ENCODE measurements at regions not wholly inside any gene's neighbourhood (a gene's known extent, or its start where the extent isn't known, plus 50 kb on each side); places are given as distances from the start of the nearest gene placed in this dataset.
"Not testable (repeated sequence)": the region's sequence is repeated elsewhere in the genome, so short reads cannot be mapped to it uniquely, and the experiment has no call there.

DNA sequence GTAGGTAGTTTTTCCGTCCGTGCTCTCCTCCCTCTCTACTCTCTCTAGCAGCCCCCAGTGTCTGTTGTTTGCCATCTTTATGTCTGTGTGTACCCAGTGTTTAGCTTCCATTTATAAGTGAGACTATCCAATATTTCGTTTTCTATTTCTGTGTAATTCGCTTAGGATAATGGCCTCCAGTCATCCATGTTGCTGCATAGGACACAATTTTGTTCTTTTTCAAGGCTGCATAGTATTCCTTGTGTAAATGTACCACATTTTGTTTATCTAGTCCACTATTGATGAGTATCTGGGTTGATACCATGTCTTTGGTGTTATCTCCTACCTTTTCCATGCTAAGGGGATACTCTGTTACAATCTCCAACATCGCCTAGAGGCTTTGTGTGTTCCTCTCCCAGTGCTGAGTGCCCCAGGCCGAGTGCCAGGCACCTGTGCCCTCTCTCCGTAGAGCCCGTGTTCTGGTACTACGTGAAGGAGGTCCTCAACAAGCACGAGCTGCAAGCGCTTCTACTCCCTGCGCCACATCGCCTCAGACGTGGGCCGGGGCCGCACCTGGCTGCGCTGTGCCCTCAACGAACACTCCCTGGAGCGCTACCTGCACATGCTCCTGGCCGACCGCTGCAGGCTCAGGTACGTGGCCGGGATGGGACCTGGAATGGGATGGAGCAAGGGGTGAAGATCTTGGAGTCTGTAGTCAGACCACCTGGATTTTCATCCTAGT is 51.0 kb downstream of the NPIPB11 start:
- not testable (repeated sequence) for DNase-seq

DNA sequence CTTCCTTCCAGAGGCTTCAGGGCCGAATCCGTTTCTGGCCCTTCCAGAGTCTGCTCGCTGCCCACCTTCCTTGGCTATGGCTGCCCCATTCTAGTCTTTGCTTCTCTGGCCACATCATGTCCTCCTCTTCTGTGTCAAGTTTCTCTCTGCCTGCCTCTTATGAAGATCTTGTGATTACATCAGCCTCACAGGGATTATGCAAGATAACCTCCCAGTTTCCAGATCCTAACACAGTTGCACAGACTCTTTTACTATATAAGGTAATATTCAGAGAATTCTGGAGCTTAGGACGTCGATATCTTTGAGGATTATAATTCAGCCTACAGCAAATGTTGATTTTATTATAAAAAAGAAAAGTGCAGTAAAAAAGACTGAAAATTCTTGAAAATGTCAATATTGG is 52.1 kb downstream of the NPIPB11 start:
- not testable (repeated sequence) for DNase-seq

DNA sequence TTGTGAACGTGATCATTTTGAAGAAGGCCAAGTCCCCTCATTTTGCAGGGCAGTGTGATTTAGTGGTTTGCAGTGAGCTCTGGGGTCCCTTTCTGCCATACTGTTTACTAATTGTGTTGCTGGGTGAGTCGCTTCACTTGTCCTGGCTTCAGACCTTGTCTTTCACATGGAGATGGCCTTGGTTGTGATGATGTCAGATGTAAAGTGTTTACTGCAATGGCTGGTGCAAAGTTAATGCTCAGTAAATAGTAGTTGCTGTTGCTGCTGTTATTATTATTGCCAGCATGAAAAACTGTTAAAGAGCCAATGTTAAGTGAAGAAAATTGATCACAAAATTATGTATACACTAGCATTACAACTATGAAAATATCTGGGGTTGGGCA is 53.9 kb downstream of the NPIPB11 start:
- DNase-seq = not testable (repeated sequence)

DNA sequence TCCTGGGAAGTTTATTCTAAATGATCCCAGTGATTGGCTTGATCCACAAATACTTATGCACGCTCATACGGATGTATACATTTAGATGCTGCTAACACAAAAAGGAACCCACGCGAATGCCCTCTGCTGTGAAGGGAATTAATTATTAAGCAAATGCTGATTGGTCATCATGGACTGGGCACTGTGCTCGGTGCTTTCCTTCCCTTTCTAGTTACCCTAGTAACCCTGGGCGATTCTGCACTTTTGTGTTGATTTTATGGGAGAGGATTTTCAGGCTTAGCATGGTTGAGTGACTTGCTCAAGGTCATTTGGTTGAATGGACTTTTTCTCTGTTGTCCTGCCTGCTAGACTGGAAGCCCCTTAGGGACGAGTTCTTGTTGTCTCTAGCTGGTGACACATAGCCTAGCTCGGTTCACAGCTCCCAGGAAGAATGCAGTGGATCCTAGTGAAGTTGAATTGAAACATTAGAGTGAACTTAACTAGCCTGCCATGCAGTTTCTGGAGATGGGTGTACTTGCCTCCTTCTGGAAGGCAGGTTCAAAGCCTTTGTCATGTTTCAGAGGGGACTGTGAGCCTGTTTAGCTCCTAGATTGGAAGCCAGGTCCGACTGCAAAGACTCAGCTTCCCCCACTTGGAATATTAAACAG is 54.4 kb downstream of the NPIPB11 start:
- not testable (repeated sequence) for DNase-seq

DNA sequence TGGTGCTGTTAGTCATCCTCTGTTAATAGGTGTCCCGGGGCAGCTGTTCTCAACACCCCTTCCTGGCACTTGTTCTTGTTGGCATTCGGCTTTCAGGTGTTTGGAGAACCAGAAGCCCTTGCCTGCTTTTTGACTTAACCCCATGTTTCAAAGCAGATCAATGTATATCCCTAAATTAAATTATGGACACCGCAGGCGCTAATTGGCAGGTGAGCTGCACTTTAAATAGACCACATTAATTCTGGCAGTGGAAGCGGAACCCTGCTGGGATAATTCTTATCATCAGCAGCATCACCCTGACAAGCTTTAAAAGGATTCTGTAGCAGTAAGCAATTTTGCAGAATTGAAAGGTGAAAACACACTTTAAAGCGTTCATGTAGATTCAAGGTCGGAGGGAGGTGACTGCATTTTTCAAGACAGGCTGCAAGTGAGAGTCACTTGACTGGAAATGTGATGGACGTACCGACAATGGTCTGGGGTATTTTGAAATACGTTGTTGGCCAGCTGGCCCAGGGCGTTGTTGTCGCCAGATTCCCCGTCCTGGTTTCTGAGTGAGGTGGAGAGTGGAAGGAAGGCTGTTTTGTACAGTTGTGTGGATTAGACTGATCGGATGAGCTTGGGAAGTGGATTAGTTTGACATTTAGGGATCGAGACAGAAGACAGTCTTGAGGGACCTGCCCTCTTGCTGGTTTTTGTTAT is 55.1 kb downstream of the NPIPB11 start:
- DNase-seq = not testable (repeated sequence)

DNA sequence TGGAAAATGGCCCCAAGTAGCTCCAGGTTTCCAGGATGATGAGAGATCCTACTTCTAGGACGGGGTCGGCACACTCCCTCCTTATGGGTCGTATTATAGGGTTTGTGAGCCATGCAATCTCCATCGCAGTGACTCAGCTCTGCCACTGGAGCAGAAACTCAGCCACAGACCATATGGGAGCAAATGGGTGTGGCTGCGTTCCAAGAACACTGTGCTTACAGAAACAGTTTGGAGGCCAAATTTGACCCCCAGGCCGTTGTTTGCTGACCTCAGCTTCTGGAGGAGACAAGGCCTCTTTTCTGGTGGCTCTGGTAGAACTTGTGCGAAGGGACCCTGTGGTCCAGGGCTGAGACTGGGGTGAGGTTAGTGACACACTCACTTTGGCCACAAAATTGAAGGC is 56.5 kb downstream of the NPIPB11 start:
- DNase-seq = not testable (repeated sequence)

DNA sequence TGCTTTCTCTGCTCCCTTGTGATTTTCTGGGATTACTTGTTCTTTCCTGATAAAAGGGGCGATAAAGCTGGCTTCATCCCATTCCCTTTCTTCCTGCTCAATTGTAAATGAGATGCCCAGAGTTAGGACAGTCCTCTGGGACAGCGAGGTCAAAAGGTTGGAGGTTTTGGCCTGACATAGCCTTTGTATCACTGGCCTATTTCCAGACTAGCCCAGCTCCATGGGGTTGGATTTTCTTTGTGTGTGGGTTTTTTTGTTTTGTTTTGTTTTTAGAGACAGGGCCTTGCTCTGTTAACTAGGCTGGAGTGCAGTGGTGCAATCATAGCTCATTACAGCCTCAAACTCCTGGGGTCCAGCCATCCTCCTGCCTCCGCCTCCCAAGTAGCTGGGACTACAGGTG is 57.8 kb downstream of the NPIPB11 start:
- not testable (repeated sequence) for DNase-seq

DNA sequence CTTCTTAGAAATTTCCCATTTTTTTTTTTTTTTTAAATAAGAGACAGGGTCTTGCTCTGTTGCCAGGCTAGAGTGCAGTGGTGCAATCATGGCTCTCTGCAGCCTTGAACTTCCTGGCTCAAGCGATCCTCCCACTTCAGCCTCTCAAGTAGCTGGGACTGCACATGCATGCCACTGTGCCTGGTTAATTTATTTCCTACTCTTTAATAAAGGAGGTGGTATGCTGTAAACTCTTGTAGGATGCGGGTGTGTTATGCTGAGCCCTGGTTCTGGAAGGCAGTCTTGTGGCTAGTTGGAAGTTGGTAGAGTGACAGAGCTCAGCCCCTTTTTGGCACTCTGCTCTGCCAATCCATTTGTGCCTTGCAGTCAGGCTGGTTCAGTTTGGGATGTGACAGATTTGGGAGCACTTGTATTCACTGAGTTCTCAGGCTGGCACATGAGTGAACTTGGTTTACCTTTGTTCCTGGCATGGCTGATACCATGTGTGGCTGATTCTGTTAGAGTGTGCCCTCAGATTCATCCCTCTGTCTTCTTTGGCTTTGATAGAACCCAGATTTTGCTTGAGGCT is 58.3 kb downstream of the NPIPB11 start:
- not testable (repeated sequence) for DNase-seq

DNA sequence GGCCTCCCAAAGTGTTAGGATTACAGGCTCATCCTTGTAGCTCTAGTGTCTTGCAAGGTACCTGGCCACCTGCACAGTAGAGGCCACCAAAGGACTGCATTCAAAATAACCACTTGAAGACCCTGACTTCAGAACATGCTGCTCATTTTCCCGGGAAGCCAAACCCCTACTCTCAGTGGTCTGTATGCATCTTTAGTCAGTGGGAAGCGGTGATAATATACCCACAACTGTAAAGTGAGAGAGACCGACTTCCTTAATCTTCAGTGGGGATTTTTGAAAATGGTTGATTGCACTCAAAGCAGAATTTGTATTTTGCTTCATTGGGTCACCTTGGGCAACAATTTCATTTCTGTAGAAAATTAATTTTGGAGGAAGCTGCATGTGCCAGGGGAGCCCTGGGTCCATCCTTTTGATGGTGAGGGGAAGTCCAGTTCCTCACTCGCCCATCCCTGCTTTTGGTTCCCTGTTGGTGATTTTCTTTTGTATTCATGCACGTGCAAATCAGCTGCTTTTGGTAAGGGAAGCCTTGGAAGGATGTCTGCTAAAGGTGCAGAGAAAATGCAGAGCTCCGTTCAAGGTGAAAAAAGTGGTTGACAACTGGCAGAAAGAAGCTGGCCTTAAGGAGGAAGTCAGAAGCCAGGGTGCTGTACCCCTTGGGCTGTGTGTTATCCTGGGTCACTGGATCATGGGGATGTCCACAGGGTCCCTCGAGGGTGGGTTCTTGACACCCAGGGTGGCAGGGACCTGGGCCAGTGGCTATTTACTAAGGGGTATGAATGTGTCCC is 59.5 kb downstream of the NPIPB11 start:
- DNase-seq = not testable (repeated sequence)

DNA sequence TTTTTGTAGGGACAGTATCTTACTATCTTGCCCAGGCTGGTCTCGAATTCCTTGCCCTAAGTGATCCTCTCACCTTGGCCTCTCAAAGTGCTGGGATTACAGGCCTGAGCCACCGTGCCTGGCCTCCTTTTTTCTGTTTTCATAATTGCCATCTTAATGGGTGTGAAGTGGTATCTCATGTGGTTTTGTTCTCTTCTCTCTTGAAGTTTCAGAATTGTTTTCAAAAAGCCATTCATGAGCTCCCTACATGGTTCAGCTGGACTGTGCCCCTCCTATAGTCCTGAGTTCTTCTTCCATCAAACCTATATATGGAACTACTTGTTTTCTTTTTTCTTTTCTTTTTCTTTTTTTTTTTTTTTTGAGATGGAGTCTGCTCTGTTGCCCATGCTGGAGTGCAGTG is 60.3 kb downstream of the NPIPB11 start:
- DNase-seq = not testable (repeated sequence)

DNA sequence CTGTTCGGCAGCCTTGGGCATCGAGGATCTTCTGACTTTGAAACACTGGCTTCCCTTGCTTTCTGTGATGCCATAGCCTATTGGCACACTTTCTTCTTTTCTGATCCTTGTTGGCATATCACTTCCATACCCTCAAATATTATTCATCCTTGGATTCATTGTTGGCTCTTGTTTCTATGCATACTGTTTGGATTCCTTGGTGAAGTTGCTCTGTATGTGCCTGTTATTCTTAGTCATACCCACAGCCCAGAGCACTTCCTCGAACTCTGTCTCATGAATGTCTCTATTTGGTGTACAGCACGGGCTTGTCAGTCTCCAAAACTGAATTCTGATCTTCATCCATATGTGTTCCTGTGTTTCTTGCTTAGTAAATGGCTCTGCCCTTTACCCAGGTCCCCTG is 63.6 kb downstream of the NPIPB11 start:
- DNase-seq = not testable (repeated sequence)

DNA sequence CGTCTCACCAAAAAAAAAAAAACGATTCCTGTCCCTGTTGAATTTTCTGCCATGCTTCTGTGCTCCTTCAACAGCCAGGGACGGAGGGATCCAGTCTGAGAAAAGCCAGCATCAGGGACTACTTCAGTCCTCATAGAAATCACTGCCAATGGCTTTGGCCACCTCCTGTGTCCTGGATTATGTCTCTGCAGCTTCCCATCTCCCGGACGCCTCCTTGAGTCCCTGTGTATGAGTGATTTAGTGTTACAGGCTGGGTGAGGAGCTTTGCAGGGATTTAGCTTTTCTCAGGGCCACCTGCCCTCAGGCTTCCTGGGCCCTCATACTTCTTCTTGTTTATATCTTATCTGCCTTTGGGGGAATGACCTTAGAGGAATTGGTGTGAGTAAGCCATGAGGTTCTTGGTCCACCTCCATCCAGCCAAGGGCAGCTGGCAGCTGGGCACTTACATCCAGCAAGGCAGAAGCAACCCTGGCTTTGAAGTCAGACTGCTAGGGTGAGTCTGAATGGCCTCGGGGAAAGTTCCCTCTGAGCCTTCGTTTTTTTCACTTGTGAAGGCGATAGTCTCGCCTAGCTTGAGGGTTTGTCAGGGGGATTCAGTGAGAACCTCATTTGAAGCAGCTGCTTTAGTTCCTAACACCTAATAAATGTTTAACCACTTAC is 65.6 kb downstream of the NPIPB11 start:
- not testable (repeated sequence) for DNase-seq

DNA sequence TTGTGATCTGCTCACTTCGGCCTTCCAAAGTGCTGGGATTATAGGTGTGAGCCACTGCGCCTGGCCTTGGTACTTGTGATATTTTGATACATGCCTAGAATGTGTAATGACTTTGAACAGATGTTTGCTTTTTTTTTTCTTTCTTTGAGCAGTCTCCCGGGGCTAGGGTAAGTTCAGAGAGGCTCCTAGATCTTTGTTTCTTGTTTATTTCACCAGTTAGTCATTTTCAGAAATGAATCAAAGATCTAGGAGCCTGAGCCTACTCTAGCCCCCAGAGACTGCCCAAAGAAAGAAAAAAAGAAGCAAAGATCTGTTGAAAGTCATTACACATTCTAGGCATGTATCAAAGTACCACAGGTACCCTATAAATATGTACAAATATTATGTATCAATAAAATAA is 66.3 kb downstream of the NPIPB11 start:
- DNase-seq = not testable (repeated sequence)

DNA sequence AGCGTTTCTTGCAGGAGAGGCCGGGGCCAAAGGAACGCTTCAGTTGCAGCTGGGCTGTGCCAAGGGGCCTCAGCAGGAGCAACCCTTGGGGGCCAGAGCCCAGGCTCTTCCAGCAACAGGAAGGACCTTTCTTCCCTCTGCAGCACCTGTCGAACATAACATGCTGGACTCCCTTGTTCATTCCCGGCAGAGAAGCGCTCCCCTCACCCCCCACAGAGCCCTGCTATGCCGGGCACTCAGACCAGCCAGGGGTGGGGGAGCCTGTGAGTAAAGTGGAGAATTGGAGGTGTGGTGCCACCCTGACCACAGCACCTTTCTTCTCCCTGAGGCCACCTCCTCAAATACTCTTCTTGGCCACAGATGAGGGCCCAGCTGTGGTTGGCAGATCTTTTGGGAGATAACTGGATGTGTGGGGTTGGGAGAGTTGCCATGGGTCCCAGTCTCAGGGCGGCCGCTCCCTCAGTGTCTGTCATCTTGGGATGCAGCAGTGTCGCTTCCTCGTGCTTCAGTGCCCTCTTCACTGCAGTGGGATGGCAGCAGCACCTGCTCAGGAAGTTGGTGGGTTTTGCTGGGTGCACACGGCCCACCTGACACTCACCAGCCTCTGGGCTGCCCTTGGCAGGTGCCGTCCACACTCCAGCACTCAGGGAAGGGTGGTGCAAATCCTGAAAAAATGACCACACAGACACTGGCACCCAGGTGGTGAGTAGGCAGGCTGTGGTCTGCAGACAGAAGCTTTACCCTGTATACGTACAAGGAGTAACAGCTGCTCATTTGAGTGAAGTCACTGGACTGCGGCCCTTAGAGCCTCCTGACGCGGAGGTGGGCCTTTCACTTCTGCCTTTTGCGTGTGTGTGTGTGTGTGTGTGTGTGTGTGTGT is 67.5 kb downstream of the NPIPB11 start:
- DNase-seq = not testable (repeated sequence)

DNA sequence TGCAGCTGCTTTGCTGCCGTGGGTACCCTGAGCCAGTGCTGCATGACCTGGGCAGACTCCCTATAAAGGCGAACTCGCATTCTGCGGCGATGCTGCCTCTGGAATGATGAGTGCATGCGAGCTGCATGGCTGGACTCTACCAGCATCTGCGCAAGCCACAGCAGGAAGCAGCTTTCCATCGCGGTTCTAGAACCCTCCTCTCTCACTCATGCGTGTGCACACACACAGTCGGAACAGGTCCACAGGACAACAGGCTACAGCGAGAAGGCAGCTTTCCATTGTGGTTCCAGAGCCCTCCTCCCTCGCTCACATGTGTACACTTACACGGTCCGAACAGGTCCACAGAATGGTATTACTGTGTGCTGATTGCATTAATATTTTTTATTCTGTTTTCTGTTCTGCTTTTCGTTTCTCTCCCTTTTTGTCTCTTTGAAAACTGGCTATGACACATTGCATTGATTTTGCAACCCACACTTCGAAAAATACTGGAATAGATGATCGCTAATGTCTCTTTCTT is 69.1 kb downstream of the NPIPB11 start:
- not testable (repeated sequence) for DNase-seq

DNA sequence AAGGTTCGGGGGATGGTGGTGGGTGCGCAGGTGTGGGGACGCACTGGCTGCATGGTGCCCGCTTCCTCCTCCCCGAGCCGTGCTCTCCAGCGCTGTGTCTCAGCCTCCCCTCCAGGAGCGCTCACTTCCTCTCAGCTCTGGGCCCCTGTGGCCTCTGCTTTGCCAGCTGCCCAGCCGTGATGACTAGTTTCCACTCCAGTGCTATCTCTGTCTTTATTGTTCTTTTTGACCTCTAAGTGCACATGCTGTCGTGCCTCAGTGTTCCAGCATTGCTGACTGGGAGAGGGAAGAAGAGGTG is 71.0 kb downstream of the NPIPB11 start:
- DNase-seq = not testable (repeated sequence)

DNA sequence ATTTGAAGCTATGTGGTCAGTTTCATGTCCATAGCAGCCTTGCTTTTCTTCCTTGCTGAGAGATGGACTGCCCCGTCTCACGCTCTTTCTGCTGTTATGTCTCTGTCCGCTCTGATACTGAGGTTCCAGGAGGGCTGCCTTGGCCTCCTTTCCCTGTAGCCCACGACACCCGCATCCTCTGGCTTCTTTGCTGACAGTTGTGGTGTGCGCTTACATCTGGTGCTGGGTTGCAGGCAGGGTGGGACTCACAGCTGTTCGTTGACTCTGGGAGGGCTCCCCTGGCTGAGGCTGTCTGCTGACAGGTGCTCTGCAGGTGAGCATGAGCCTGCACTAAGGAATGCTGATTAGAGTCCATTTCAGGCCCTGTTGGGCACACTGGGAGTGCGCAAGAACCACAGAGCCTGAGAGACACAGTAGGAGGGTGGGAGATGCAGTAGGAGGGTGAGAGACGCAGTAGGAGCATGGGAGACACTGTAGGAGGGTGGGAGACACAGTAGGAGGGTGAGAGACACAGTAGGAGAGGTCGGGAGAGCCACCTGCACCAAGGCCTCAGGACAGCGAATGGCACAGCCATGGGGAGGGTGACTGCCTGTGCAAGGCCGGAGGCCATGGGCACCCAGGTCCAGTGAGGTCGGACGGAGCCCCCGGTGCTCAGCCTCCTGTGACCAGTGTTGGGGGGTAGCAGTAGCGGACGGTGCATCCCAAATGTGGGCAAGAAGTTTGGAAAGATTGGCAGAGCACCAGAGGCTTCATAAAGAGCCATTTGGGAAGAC is 71.5 kb downstream of the NPIPB11 start:
- DNase-seq = not testable (repeated sequence)

DNA sequence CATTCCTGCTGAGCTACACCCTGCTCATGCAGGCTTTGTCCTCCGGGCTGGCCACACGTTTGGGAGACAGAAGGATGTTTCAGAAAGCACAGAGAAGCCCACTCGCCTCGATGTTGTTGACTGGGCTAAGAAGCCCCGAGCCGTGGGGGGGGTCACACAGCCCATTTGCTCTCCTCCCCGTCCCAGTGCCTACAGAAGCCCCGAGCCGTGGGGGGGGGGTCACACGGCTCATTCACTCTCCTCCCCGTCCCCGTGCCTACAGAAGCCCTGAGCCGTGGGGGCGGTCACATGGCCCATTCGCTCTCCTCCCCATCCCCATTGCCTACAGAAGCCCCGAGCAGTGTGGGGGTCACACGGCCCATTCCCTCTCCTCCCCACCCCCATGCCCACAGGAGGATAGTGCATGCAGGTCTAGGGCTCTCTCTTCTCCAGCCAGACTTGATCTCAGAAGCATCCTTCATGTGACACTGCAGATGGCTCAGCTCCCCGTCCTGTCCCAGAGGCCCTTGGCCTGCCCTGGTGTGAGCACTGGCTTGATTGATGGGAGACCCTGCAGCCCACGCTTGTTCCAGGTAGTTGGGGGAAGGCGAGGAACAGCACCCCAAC is 72.9 kb downstream of the NPIPB11 start:
- not testable (repeated sequence) for DNase-seq

DNA sequence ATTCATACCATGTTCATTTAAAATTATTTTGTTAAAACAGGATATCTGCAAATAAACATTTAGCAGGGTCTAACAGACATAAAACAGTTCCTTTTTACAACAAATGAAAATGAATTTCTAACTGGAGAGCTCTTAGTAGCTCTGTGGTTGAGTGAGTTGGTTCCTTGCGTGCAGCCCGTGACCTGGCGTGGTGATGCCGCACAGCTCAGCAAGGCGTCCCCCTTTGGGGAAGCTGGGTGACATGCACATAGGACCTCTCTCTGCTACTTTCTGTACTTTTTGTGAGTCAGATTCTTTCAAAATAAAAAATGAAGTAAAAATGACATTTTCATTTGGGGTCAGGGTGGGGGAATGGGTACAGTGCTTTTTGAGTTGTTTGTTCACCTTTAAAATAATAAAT is 75.9 kb downstream of the NPIPB11 start:
- DNase-seq = not testable (repeated sequence)

DNA sequence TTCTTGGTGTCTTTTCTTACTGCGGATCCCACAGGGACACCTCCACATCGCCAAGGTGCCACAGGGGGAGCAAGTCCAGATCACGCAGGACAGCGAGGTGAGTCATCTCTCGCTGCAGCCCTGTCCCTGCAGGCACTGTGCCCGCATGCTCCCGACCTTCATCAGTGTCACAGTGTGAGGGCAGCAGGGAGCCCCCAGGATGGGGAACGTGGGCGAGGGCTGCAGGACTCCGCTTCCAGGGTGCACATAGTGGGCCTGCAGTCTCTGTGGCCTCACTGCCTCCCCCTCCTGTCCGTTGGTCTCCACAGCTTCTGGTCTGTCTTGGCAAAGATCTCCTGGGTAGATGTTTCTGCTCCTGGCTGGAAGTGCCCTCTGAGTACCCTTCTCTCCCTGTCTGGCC is 78.0 kb downstream of the NPIPB11 start:
- peak; percentile 40 for DNase-seq

Measured in DMS53 (cell line).